ENCODE measurements at regions not wholly inside any gene's neighbourhood (a gene's known extent, or its start where the extent isn't known, plus 50 kb on each side); places are given as distances from the start of the nearest gene placed in this dataset.
"Not testable (repeated sequence)": the region's sequence is repeated elsewhere in the genome, so short reads cannot be mapped to it uniquely, and the experiment has no call there.

DNA sequence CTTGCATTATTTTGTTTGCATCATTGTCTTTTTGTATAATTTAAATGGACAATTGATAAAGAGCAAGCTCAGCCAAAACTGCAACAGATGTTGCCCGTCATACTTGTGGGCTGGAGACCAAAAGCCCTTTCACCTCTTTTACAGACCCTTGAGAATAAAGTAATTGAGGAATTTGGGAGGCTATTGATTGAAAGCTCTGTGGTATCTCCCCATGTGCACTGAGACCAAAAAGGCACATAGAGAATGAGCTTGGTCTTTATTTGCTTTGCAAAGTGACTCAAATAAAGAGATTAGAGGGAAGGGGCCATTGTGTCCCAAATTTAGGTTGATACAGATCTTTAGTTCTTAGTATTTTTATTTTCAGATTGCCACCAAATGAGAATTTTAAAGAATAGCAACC is 617.6 kb downstream of the TRHDE start:
- no peak for TF ChIP-seq CTCF (IDR thresholded peaks at IDR 0.05; ENCODE audit: unreplicated experiment)
- DNase-seq (ENCODE audit: low spot score in 2 of 2, unreplicated experiment in 2 of 2): no peak
- Mint-ChIP-seq H3K9me3 (no peaks in the 10 kb centered on the region), H3K4me3 (no peak overlapping the region), H3K27me3 (ENCODE audit: low read depth) (no peaks in the 10 kb centered on the region), H3K27ac (no peak overlapping the region), H3K36me3 (no peaks in the 10 kb centered on the region), H3K4me1 (no peaks in the 10 kb centered on the region)

DNA sequence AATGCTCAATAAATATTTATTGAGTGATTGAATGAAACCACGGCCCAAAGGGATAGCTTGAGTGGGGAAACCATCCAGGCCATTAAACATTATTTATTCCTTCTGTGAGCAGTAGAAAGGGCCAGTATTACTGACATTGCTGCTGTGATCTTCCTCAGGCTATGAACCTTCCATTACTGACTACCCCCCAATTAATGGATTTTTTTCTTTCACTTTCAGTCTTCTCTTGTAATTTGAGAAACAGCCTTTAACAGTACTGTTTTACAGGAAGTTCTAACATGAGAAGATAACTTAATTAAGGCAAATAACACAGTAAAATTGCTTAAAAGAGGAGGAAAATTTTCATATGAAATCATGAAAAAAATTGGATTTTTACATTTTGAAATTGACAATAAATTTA is 629.5 kb downstream of the TRHDE start:
- no peak for TF ChIP-seq CTCF (IDR thresholded peaks at IDR 0.05; ENCODE audit: unreplicated experiment)
- Mint-ChIP-seq H3K36me3 (no peaks in the 10 kb centered on the region), H3K4me1 (peaks cover 2% of the 10 kb centered on the region), H3K4me3 (no peak overlapping the region), H3K27ac (no peak overlapping the region), H3K9me3 (no peaks in the 10 kb centered on the region), H3K27me3 (ENCODE audit: low read depth) (no peaks in the 10 kb centered on the region)
- DNase-seq (ENCODE audit: low spot score in 2 of 2, unreplicated experiment in 2 of 2): no peak

GRCh38 chr12:72925716-72926115 is 653.5 kb downstream of the TRHDE start:
- H3K9me3 Mint-ChIP-seq: no peaks in the 10 kb centered on the region
- no peaks in the 10 kb centered on the region for H3K36me3 Mint-ChIP-seq
- no peak for TF ChIP-seq CTCF (IDR thresholded peaks at IDR 0.05; ENCODE audit: unreplicated experiment)
- no peak for DNase-seq (ENCODE audit: low spot score in 2 of 2, unreplicated experiment in 2 of 2)
- H3K4me1 Mint-ChIP-seq: no peaks in the 10 kb centered on the region
- H3K4me3 Mint-ChIP-seq: no peak overlapping the region
- H3K27ac Mint-ChIP-seq: no peak overlapping the region
- H3K27me3 Mint-ChIP-seq (ENCODE audit: low read depth): no peaks in the 10 kb centered on the region

- not testable (repeated sequence) for H3K27me3 Mint-ChIP-seq (ENCODE audit: low read depth); H3K4me3 Mint-ChIP-seq; H3K36me3 Mint-ChIP-seq; H3K4me1 Mint-ChIP-seq; DNase-seq (ENCODE audit: low spot score in 2 of 2, unreplicated experiment in 2 of 2); H3K27ac Mint-ChIP-seq
- peaks cover 38% of the 10 kb centered on the region for H3K9me3 Mint-ChIP-seq
These were observed 659.7 kb downstream of the TRHDE start for GRCh38 chr12:72931838-72932237.

DNA sequence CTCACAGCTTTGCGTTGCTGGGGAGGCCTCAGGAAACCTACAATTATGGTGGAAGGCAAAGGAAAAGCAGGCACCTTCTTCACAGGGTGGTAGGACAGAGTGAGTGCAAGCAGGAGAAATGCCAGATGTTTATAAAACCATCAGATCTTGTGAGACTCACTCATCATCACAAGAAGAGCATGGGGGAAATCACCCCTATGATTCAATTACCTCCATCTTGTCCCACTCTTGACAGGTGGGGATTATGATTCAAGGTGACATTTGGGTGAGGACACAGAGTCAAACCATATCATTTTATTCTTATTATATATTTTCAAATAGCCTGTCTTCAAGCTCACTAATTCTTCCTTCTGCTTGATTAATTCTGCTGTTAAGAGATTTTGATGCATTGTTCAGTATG is 665.3 kb downstream of the TRHDE start:
- H3K4me1 Mint-ChIP-seq: no peaks in the 10 kb centered on the region
- no peak for TF ChIP-seq CTCF (IDR thresholded peaks at IDR 0.05; ENCODE audit: unreplicated experiment)
- H3K36me3 Mint-ChIP-seq: peaks cover 8% of the 10 kb centered on the region
- DNase-seq (ENCODE audit: low spot score in 2 of 2, unreplicated experiment in 2 of 2): no peak
- peaks cover 42% of the 10 kb centered on the region for H3K9me3 Mint-ChIP-seq
- no peak overlapping the region for H3K4me3 Mint-ChIP-seq
- H3K27me3 Mint-ChIP-seq (ENCODE audit: low read depth): no peaks in the 10 kb centered on the region
- H3K27ac Mint-ChIP-seq: no peak overlapping the region

GRCh38 chr12:72957454-72957853 is 685.3 kb downstream of the TRHDE start:
- Mint-ChIP-seq H3K27ac (no peak overlapping the region), H3K4me3 (no peak overlapping the region), H3K36me3 (no peaks in the 10 kb centered on the region), H3K4me1 (no peaks in the 10 kb centered on the region), H3K27me3 (ENCODE audit: low read depth) (no peaks in the 10 kb centered on the region), H3K9me3 (peaks cover 7% of the 10 kb centered on the region)
- TF ChIP-seq CTCF (IDR thresholded peaks at IDR 0.05; ENCODE audit: unreplicated experiment): no peak
- no peak for DNase-seq (ENCODE audit: low spot score in 2 of 2, unreplicated experiment in 2 of 2)

All from mesothelial cell of epicardium (in vitro differentiated cells).